ENCODE measurements at regions not wholly inside any gene's neighbourhood (a gene's known extent, or its start where the extent isn't known, plus 50 kb on each side); places are given as distances from the start of the nearest gene placed in this dataset.

- POLR2A ChIA-PET: no interaction called here
- TF ChIP-seq CTCF (IDR thresholded peaks at IDR 0.05; ENCODE audit: insufficient read depth, low read length, missing control alignments): no peak
- no peak for DNase-seq (ENCODE audit: low read depth, low spot score)
- CTCF ChIA-PET: no interaction called here
- H3K4me3 ChIP-seq (ENCODE audit: low read depth, low read length): no peak overlapping the region
Measured at GRCh38 chr14:97513891-97514290, 716.7 kb downstream of the VRK1 start.

- TF ChIP-seq CTCF (IDR thresholded peaks at IDR 0.05; ENCODE audit: insufficient read depth, low read length, missing control alignments): no peak
- ChIA-PET CTCF (no interaction called here), POLR2A (no interaction called here)
- H3K4me3 ChIP-seq (ENCODE audit: low read depth, low read length): no peak overlapping the region
- no peak for DNase-seq (ENCODE audit: low read depth, low spot score)
Measured at GRCh38 chr14:97517566-97518234, 720.5 kb downstream of the VRK1 start.

- no peak for TF ChIP-seq CTCF (IDR thresholded peaks at IDR 0.05; ENCODE audit: insufficient read depth, low read length, missing control alignments)
- DNase-seq (ENCODE audit: low read depth, low spot score): no peak
- no peak overlapping the region for H3K4me3 ChIP-seq (ENCODE audit: low read depth, low read length)
- CTCF ChIA-PET: no interaction called here
- POLR2A ChIA-PET: no interaction called here
Measured at GRCh38 chr14:97523936-97524335, 726.8 kb downstream of the VRK1 start.

- ChIA-PET CTCF (no interaction called here), POLR2A (no interaction called here)
- no peak overlapping the region for H3K4me3 ChIP-seq (ENCODE audit: low read depth, low read length)
- no peak for TF ChIP-seq CTCF (IDR thresholded peaks at IDR 0.05; ENCODE audit: insufficient read depth, low read length, missing control alignments)
- no peak for DNase-seq (ENCODE audit: low read depth, low spot score)
Measured at GRCh38 chr14:97524589-97525319, 727.6 kb downstream of the VRK1 start.

- POLR2A ChIA-PET: no interaction called here
Measured at GRCh38 chr14:97527993-97528392, 730.8 kb downstream of the VRK1 start.

More at GRCh38 chr14:97527993-97528392, 730.8 kb downstream of the VRK1 start:
- CTCF ChIA-PET: no interaction called here
- no peak for DNase-seq (ENCODE audit: low read depth, low spot score)
- H3K4me3 ChIP-seq (ENCODE audit: low read depth, low read length): no peak overlapping the region
- TF ChIP-seq CTCF (IDR thresholded peaks at IDR 0.05; ENCODE audit: insufficient read depth, low read length, missing control alignments): no peak

Measured in AG04449 (cell line).